ENCODE measurements at regions not wholly inside any gene's neighbourhood (a gene's known extent, or its start where the extent isn't known, plus 50 kb on each side); places are given as distances from the start of the nearest gene placed in this dataset.

DNA sequence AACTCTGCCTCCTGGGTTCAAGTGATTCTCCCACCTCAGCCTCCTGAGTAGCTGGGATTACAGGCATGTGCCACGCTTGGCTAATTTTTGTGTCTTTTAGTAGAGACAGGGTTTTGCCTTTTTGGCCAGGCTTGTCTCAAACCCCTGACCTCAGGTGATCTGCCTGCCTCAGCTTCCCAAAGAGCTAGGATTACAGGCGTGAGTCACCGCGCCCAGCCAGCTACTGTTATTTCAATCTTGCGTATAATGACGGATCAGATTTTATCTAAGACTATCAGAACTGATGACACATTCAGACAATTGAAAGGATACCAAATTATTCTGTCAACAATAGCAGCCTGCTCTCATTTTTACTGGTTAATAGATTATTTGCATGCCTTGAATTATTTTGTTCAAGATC lies 612.2 kb downstream of the ZIC1 start:
- intact Hi-C loops (cut with DNase I) = no loop called here
- DNase-seq = no peak
- TF ChIP-seq POLR2A (IDR thresholded peaks at IDR 0.05) = no peak
- TF ChIP-seq, protein P1, sequence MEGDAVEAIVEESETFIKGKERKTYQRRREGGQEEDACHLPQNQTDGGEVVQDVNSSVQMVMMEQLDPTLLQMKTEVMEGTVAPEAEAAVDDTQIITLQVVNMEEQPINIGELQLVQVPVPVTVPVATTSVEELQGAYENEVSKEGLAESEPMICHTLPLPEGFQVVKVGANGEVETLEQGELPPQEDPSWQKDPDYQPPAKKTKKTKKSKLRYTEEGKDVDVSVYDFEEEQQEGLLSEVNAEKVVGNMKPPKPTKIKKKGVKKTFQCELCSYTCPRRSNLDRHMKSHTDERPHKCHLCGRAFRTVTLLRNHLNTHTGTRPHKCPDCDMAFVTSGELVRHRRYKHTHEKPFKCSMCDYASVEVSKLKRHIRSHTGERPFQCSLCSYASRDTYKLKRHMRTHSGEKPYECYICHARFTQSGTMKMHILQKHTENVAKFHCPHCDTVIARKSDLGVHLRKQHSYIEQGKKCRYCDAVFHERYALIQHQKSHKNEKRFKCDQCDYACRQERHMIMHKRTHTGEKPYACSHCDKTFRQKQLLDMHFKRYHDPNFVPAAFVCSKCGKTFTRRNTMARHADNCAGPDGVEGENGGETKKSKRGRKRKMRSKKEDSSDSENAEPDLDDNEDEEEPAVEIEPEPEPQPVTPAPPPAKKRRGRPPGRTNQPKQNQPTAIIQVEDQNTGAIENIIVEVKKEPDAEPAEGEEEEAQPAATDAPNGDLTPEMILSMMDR (IDR thresholded peaks at IDR 0.05) = no peak
- Histone ChIP-seq H3K27ac (no peak overlapping the region), H3K4me1 (no peaks in the 10 kb centered on the region), H3K4me3 (no peak overlapping the region), H3K36me3 (no peaks in the 10 kb centered on the region), H3K27me3 (no peaks in the 10 kb centered on the region), H3K9me3 (peaks cover 0 to 6% (median 3%) of the 10 kb centered on the region in 3 donors)
- WGBS, 2 donors = 93 to 97% methylated on average over 6 of the region's 6 CpGs

DNA sequence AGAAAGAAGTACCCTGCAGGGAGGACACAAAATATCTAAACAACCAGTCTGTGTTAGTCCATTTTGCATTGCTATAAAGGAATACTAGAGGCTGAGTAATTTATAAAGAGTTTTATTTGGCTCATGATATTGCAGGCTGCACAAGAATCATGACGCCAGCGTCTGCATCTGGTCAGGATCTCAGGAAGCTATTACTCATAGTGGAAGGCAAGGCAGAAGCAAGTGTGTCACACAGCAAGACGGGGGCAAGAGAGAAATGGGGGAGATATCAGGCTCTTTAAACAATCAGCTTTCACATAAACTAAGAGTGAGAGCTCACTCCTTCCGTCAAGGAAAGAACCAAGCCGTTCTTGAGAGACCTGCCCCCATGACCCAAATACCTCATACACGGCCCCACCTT lies 614.8 kb downstream of the ZIC1 start:
- H3K4me3 ChIP-seq = no peak overlapping the region
- no peaks in the 10 kb centered on the region for H3K4me1 ChIP-seq
- no peak for DNase-seq
- peaks cover 0 to 1% (median under 1%) of the 10 kb centered on the region in 3 donors for H3K9me3 ChIP-seq
- intact Hi-C loops (cut with DNase I) = no loop called here
- H3K27ac ChIP-seq = no peak overlapping the region
- TF ChIP-seq POLR2A (IDR thresholded peaks at IDR 0.05) = no peak
- TF ChIP-seq, protein P1 (IDR thresholded peaks at IDR 0.05) = no peak
- 66 to 74% methylated on average over 5 to 6 of the region's 6 CpGs for WGBS, 2 donors
- H3K27me3 ChIP-seq = no peaks in the 10 kb centered on the region
- no peaks in the 10 kb centered on the region for H3K36me3 ChIP-seq

DNA sequence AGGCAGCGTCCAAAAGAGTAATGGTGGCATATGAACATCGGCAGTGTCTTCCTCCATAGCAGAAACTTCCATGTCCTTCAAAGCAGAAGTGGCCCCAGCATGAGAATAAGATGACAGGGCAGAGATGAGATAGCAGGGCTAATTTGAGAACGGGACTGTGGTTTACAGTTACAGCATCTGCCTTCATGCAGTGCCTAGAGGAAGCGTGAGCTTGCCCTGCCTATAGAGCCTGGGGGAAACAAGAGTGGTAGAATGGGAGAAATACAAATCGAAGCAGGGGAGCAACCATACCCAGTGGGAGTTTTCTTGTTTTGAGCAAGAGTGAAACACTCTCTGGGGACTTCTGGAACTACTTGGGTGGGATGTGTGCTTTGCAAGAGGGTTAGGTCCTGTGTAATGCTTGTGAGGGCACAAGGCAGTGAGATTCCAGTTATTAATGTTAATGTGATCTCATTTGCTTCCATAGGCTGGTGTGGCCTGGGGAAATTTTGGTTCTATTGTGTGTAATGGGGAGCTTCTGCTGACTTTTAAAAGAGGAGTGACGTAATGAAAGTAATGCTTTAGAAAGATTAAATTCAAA lies 616.9 kb downstream of the ZIC1 start:
- TF ChIP-seq, protein P1 (IDR thresholded peaks at IDR 0.05) = no peak
- TF ChIP-seq POLR2A (IDR thresholded peaks at IDR 0.05) = no peak
- H3K27me3 ChIP-seq = no peaks in the 10 kb centered on the region
- no peak overlapping the region for H3K4me3 ChIP-seq
- H3K4me1 ChIP-seq = no peaks in the 10 kb centered on the region
- no peaks in the 10 kb centered on the region for H3K9me3 ChIP-seq
- DNase-seq = no peak
- H3K36me3 ChIP-seq = no peaks in the 10 kb centered on the region
- intact Hi-C loops (cut with DNase I) = no loop called here
- WGBS, 2 donors = 72 to 78% methylated on average over 6 of the region's 6 CpGs
- no peak overlapping the region for H3K27ac ChIP-seq

DNA sequence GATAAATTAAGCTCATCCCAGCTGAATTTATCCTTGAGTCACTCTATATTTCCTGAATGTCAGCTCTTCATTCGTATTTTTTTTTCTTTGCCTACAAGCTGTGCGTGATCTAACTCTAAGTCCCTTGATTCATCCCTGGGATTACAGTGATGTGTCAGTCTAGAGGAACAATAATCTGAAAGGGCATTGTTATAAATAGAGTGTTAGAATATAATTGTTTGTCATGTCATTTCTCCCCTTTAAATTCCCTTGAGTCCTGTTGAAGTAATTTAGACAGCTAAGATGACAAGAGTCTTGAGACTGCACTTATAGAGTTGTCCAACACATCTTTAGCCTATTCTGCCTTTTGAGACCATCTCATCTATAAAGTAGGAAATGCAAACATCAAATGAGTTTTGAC lies 621.8 kb downstream of the ZIC1 start:
- Histone ChIP-seq H3K27ac (no peak overlapping the region), H3K4me3 (no peak overlapping the region), H3K9me3 (no peaks in the 10 kb centered on the region), H3K4me1 (no peaks in the 10 kb centered on the region), H3K36me3 (no peaks in the 10 kb centered on the region), H3K27me3 (no peaks in the 10 kb centered on the region)
- TF ChIP-seq, protein P1 (IDR thresholded peaks at IDR 0.05) = no peak
- no peak for TF ChIP-seq POLR2A (IDR thresholded peaks at IDR 0.05)
- 71 to 85% methylated on average over 2 of the region's 2 CpGs for WGBS, 2 donors
- DNase-seq = no peak
- intact Hi-C loops (cut with DNase I) = no loop called here

DNA sequence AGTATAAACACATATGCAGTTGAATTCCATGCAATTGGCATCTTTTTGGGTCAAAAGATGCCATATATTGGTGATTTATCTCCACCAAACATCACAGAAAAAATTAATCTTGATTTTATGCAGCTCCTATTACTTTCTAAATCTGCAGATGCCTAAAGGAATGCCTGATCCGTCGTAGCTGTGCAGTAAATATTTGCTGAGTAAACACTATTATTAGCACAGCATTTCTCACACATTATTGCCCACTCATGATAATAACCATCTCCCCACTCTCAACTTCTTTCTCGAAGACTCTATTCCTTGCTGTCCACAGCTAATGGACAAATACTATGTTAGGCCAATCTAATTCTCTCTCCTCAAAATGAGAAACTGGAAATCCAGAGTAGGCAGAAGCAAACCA lies 625.2 kb downstream of the ZIC1 start:
- DNase-seq = no peak
- no peaks in the 10 kb centered on the region for H3K9me3 ChIP-seq
- no peaks in the 10 kb centered on the region for H3K36me3 ChIP-seq
- no peaks in the 10 kb centered on the region for H3K27me3 ChIP-seq
- WGBS, 2 donors = 41 to 54% methylated on average over 3 of the region's 3 CpGs
- intact Hi-C loops (cut with DNase I) = no loop called here
- no peaks in the 10 kb centered on the region for H3K4me1 ChIP-seq
- TF ChIP-seq POLR2A (IDR thresholded peaks at IDR 0.05) = no peak
- TF ChIP-seq, protein P1 (IDR thresholded peaks at IDR 0.05) = no peak
- H3K27ac ChIP-seq = no peak overlapping the region
- no peak overlapping the region for H3K4me3 ChIP-seq

Measured in esophagus squamous epithelium (tissue), 5 donors.